ENCODE measurements at regions not wholly inside any gene's neighbourhood (a gene's known extent, or its start where the extent isn't known, plus 50 kb on each side); places are given as distances from the start of the nearest gene placed in this dataset.

- Histone ChIP-seq H3K4me3 (replicated peaks; ENCODE audit: insufficient read depth, low read length) (no peak overlapping the region), H3K27me3 (ENCODE audit: insufficient read depth, poor library complexity, severe bottlenecking) (no peaks in the 10 kb centered on the region), H3K27ac (replicated peaks) (no peak overlapping the region)
- DNase-seq (ENCODE audit: low read depth in 1 of 2, low spot score in 1 of 2): no peak
- TF ChIP-seq CTCF (IDR thresholded peaks at IDR 0.05; ENCODE audit: insufficient read depth, low read length) (no peak), GABPA (IDR thresholded peaks at IDR 0.05; ENCODE audit: low read depth) (no peak), SPI1 (IDR thresholded peaks at IDR 0.05; ENCODE audit: borderline replicate concordance, low read depth) (no peak), POLR2AphosphoS5 (IDR thresholded peaks at IDR 0.05; ENCODE audit: low read depth) (no peak), REST (IDR thresholded peaks at IDR 0.05; ENCODE audit: insufficient replicate concordance, low read depth) (no peak)
These were observed 152.2 kb downstream of the EFNB1 start for GRCh38 chrX:68980906-68981616.

GRCh38 chrX:68978655-68979054 is 149.8 kb downstream of the EFNB1 start:
- Histone ChIP-seq H3K27ac (replicated peaks) (no peak overlapping the region), H3K4me3 (replicated peaks; ENCODE audit: insufficient read depth, low read length) (no peak overlapping the region), H3K27me3 (ENCODE audit: insufficient read depth, poor library complexity, severe bottlenecking) (no peaks in the 10 kb centered on the region)
- DNase-seq (ENCODE audit: low read depth in 1 of 2, low spot score in 1 of 2): no peak
- no peak for TF ChIP-seq GABPA (IDR thresholded peaks at IDR 0.05; ENCODE audit: low read depth)
- TF ChIP-seq REST (IDR thresholded peaks at IDR 0.05; ENCODE audit: insufficient replicate concordance, low read depth): no peak
- TF ChIP-seq CTCF (IDR thresholded peaks at IDR 0.05; ENCODE audit: insufficient read depth, low read length): no peak
- TF ChIP-seq POLR2AphosphoS5 (IDR thresholded peaks at IDR 0.05; ENCODE audit: low read depth): no peak
- no peak for TF ChIP-seq SPI1 (IDR thresholded peaks at IDR 0.05; ENCODE audit: borderline replicate concordance, low read depth)

GRCh38 chrX:68978255-68978654 is 149.4 kb downstream of the EFNB1 start:
- Histone ChIP-seq H3K4me3 (replicated peaks; ENCODE audit: insufficient read depth, low read length) (no peak overlapping the region), H3K27ac (replicated peaks) (no peak overlapping the region), H3K27me3 (ENCODE audit: insufficient read depth, poor library complexity, severe bottlenecking) (no peaks in the 10 kb centered on the region)
- DNase-seq (ENCODE audit: low read depth in 1 of 2, low spot score in 1 of 2): no peak
- TF ChIP-seq REST (IDR thresholded peaks at IDR 0.05; ENCODE audit: insufficient replicate concordance, low read depth) (no peak), POLR2AphosphoS5 (IDR thresholded peaks at IDR 0.05; ENCODE audit: low read depth) (no peak), GABPA (IDR thresholded peaks at IDR 0.05; ENCODE audit: low read depth) (no peak), SPI1 (IDR thresholded peaks at IDR 0.05; ENCODE audit: borderline replicate concordance, low read depth) (no peak), CTCF (IDR thresholded peaks at IDR 0.05; ENCODE audit: insufficient read depth, low read length) (no peak)

Measured in HL-60 (cell line).